Upper lobe of left lung (tissue), 4 donors: ENCODE measurements at regions not wholly inside any gene's neighbourhood (a gene's known extent, or its start where the extent isn't known, plus 50 kb on each side); places are given as distances from the start of the nearest gene placed in this dataset.

Source experiments
- CTCF ChIP-seq, 6 experiments: fragments of 450-650 bp in 4 of 6; fragments of 200-600 bp in 2 of 6; sonication (generic) in 2 of 6; IDR thresholded peaks; one replicate each; pipeline ENCODE4 v1.5.1; 2016 to 2019; ENCODE audit warnings: antibody characterized with exemption in 6 of 6
- POLR2A ChIP-seq, 4 donors: fragments of 450-650 bp; IDR thresholded peaks; one replicate each; pipeline ENCODE4 v1.5.1; 2016 to 2017; ENCODE audit warnings: antibody characterized with exemption in 4 of 4, mild to moderate bottlenecking in 2 of 4

GRCh38 chr5:36494841-36495601 is 111.4 kb upstream of the SLC1A3 start:
- TF ChIP-seq CTCF (IDR thresholded peaks at IDR 0.05) (no peak), POLR2A (IDR thresholded peaks at IDR 0.05) (no peak)
